Breast epithelium (tissue), 3 donors: ENCODE measurements at regions not wholly inside any gene's neighbourhood (a gene's known extent, or its start where the extent isn't known, plus 50 kb on each side); places are given as distances from the start of the nearest gene placed in this dataset.

ENCODE experiments used
- POLR2A ChIP-seq: fragments of 450-650 bp; IDR thresholded peaks from one replicate; pipeline ENCODE4 v1.6.1; 2016; ENCODE audit warnings: antibody characterized with exemption, mild to moderate bottlenecking, moderate library complexity
- POLR2AphosphoS5 ChIP-seq, 3 donors: sonication (generic); formaldehyde crosslinking; IDR thresholded peaks; one replicate each; pipeline ENCODE4 v1.6.1; 2017; ENCODE audit warnings: antibody characterized with exemption in 3 of 3
- TF ChIP-seq, protein P1 (sequence below), 3 donors: fragments of 450-650 bp; IDR thresholded peaks; one replicate each; pipeline ENCODE4 v1.5.1; 2016 to 2017; ENCODE audit warnings: antibody characterized with exemption in 3 of 3, mild to moderate bottlenecking in 3 of 3, moderate library complexity in 3 of 3

GRCh38 chr5:32848120-32848519, 137.0 kb downstream of the NPR3 start:
- TF ChIP-seq, protein P1, sequence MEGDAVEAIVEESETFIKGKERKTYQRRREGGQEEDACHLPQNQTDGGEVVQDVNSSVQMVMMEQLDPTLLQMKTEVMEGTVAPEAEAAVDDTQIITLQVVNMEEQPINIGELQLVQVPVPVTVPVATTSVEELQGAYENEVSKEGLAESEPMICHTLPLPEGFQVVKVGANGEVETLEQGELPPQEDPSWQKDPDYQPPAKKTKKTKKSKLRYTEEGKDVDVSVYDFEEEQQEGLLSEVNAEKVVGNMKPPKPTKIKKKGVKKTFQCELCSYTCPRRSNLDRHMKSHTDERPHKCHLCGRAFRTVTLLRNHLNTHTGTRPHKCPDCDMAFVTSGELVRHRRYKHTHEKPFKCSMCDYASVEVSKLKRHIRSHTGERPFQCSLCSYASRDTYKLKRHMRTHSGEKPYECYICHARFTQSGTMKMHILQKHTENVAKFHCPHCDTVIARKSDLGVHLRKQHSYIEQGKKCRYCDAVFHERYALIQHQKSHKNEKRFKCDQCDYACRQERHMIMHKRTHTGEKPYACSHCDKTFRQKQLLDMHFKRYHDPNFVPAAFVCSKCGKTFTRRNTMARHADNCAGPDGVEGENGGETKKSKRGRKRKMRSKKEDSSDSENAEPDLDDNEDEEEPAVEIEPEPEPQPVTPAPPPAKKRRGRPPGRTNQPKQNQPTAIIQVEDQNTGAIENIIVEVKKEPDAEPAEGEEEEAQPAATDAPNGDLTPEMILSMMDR (IDR thresholded peaks at IDR 0.05) = no peak
- TF ChIP-seq POLR2AphosphoS5 (IDR thresholded peaks at IDR 0.05) (no peak), POLR2A (no peak)
